Ascending aorta (tissue), 2 donors: ENCODE measurements at regions not wholly inside any gene's neighbourhood (a gene's known extent, or its start where the extent isn't known, plus 50 kb on each side); places are given as distances from the start of the nearest gene placed in this dataset.

Source experiments
- DNase-seq, 2 donors: peaks; one replicate each; pipeline ENCODE4 v3.0.0-alpha.2; 2019; ENCODE audit warnings: low spot score in 2 of 2
- H3K27ac ChIP-seq, 2 donors: fragments of 200-600 bp; sonication (generic); one replicate each; pipeline ENCODE4 v1.5.1; 2016 to 2017; ENCODE audit warnings: mild to moderate bottlenecking in 1 of 2
- H3K27me3 ChIP-seq: fragments of 200-600 bp; sonication (generic); one replicate; pipeline ENCODE4 v1.5.1; 2017
- H3K36me3 ChIP-seq, 2 donors: fragments of 200-600 bp; sonication (generic); one replicate each; pipeline ENCODE4 v1.5.1; 2016
- H3K4me1 ChIP-seq, 2 donors: fragments of 200-600 bp; sonication (generic); one replicate each; pipeline ENCODE4 v1.5.1; 2016 to 2017; ENCODE audit warnings: mild to moderate bottlenecking in 1 of 2
- H3K4me3 ChIP-seq, 2 donors: fragments of 200-600 bp; sonication (generic); one replicate each; pipeline ENCODE4 v1.5.1; 2016 to 2017; ENCODE audit warnings: mild to moderate bottlenecking in 1 of 2
- H3K9me3 ChIP-seq, 2 donors: fragments of 200-600 bp; sonication (generic); one replicate each; pipeline ENCODE4 v1.5.1; 2016
- CTCF ChIP-seq, 3 experiments: fragments of 200-600 bp in 2 of 3; fragments of 450-650 bp in 1 of 3; sonication (generic) in 2 of 3; IDR thresholded peaks; one replicate each; pipeline ENCODE4 v1.5.1; 2016 to 2019; ENCODE audit warnings: antibody characterized with exemption in 3 of 3, mild to moderate bottlenecking in 1 of 3, moderate library complexity in 1 of 3
- intact Hi-C: fragments of 100-400 bp; cut with DNase I; formaldehyde crosslinking; loops from one replicate; pipeline ENCODE4 v1.15.1; 2023

GRCh38 chr20:23222531-23223200 lies 127.9 kb upstream of the NXT1 start:
- no peaks in the 10 kb centered on the region for H3K36me3 ChIP-seq
- H3K27me3 ChIP-seq, result no peaks in the 10 kb centered on the region
- intact Hi-C loops, result no loop called here
- no peak overlapping the region for H3K4me3 ChIP-seq
- no peak overlapping the region for H3K27ac ChIP-seq
- H3K4me1 ChIP-seq, result no peaks in the 10 kb centered on the region
- H3K9me3 ChIP-seq, result peaks cover 6 to 20% of the 10 kb centered on the region in 2 donors
- no peak for TF ChIP-seq CTCF (IDR thresholded peaks at IDR 0.05)
- no peak for DNase-seq

- H3K36me3 ChIP-seq, result no peaks in the 10 kb centered on the region
- peaks cover 6 to 18% of the 10 kb centered on the region in 2 donors for H3K9me3 ChIP-seq
- DNase-seq, result no peak
- H3K4me1 ChIP-seq, result no peaks in the 10 kb centered on the region
- TF ChIP-seq CTCF (IDR thresholded peaks at IDR 0.05), result no peak
- no peak overlapping the region for H3K4me3 ChIP-seq
- H3K27ac ChIP-seq, result no peak overlapping the region
- intact Hi-C loops, result no loop called here
- no peaks in the 10 kb centered on the region for H3K27me3 ChIP-seq
Observed at GRCh38 chr20:23217023-23217422, 130.9 kb upstream of the CD93 start.

GRCh38 chr20:23215344-23215995 lies 129.3 kb upstream of the CD93 start:
- intact Hi-C loops, result no loop called here
- Histone ChIP-seq H3K9me3 (peaks cover 0 to 5% of the 10 kb centered on the region in 2 donors), H3K27ac (no peak overlapping the region), H3K36me3 (no peaks in the 10 kb centered on the region), H3K4me1 (no peaks in the 10 kb centered on the region), H3K27me3 (no peaks in the 10 kb centered on the region), H3K4me3 (no peak overlapping the region)
- TF ChIP-seq CTCF (IDR thresholded peaks at IDR 0.05), result no peak
- DNase-seq, result no peak

- TF ChIP-seq CTCF (IDR thresholded peaks at IDR 0.05), result no peak
- DNase-seq, result no peak
- H3K27ac ChIP-seq, result no peak overlapping the region
- no peaks in the 10 kb centered on the region for H3K36me3 ChIP-seq
- no peaks in the 10 kb centered on the region for H3K27me3 ChIP-seq
- H3K4me3 ChIP-seq, result no peak overlapping the region
- no peaks in the 10 kb centered on the region for H3K9me3 ChIP-seq
- intact Hi-C loops, result no loop called here
- no peaks in the 10 kb centered on the region for H3K4me1 ChIP-seq
Observed at GRCh38 chr20:23214903-23215302, 128.8 kb upstream of the CD93 start.

- H3K27me3 ChIP-seq, result no peaks in the 10 kb centered on the region
- no peak for DNase-seq
- TF ChIP-seq CTCF (IDR thresholded peaks at IDR 0.05), result no peak
- no peak overlapping the region for H3K27ac ChIP-seq
- intact Hi-C loops, result no loop called here
- no peaks in the 10 kb centered on the region for H3K9me3 ChIP-seq
- H3K4me3 ChIP-seq, result no peak overlapping the region
- no peaks in the 10 kb centered on the region for H3K36me3 ChIP-seq
- H3K4me1 ChIP-seq, result no peaks in the 10 kb centered on the region
Observed at GRCh38 chr20:23212464-23212995, 126.4 kb upstream of the CD93 start.
